H9 (cell line): ENCODE measurements at regions not wholly inside any gene's neighbourhood (a gene's known extent, or its start where the extent isn't known, plus 50 kb on each side); places are given as distances from the start of the nearest gene placed in this dataset.
A peak's percentile ranks its signal among the peaks of the same experiment; 100 is the strongest.

ENCODE experiments used
- DNase-seq: peaks from one replicate; pipeline ENCODE4 v3.0.0-alpha.2; 2017
- H2AFZ ChIP-seq: one replicate; pipeline ENCODE4 v1.6.1; 2013; ENCODE audit warnings: mild to moderate bottlenecking, low read length, control low read depth, moderate library complexity
- H2AK5ac ChIP-seq: 2 replicates; pipeline ENCODE4 v1.6.1; 2013; ENCODE audit warnings: low read length, control low read depth, mixed read lengths; ENCODE audit not compliant: insufficient read length
- H2BK120ac ChIP-seq: one replicate; pipeline ENCODE4 v1.6.1; 2013; ENCODE audit warnings: low read depth, mild to moderate bottlenecking, low read length, control low read depth, inconsistent platforms; ENCODE audit not compliant: poor library complexity, severe bottlenecking
- H2BK12ac ChIP-seq: 2 replicates; pipeline ENCODE4 v1.6.1; 2013; ENCODE audit warnings: low read length, control low read depth, mixed read lengths, low read depth; ENCODE audit not compliant: insufficient read length
- H2BK15ac ChIP-seq: 2 replicates; pipeline ENCODE4 v1.6.1; 2013; ENCODE audit warnings: low read depth, low read length, control low read depth
- H2BK20ac ChIP-seq: one replicate; pipeline ENCODE4 v1.6.1; 2013; ENCODE audit warnings: low read depth, mild to moderate bottlenecking, low read length, control low read depth, inconsistent platforms; ENCODE audit not compliant: poor library complexity, severe bottlenecking
- H2BK5ac ChIP-seq: 2 replicates; pipeline ENCODE4 v1.6.1; 2013; ENCODE audit warnings: low read length, control low read depth, mixed read lengths; ENCODE audit not compliant: insufficient read length
- H3K14ac ChIP-seq: 2 replicates; pipeline ENCODE4 v1.6.1; 2013; ENCODE audit warnings: low read length, control low read depth; ENCODE audit not compliant: insufficient read depth
- H3K18ac ChIP-seq: 2 replicates; pipeline ENCODE4 v1.6.1; 2013; ENCODE audit warnings: low read depth, mild to moderate bottlenecking, mixed read lengths, low read length, control low read depth; ENCODE audit not compliant: insufficient read length
- H3K23ac ChIP-seq: 2 replicates; pipeline ENCODE4 v1.6.1; 2013; ENCODE audit warnings: low read length, control low read depth, mixed read lengths, low read depth; ENCODE audit not compliant: insufficient read length
- H3K23me2 ChIP-seq: 2 replicates; pipeline ENCODE4 v1.6.1; 2013; ENCODE audit warnings: low read depth, mild to moderate bottlenecking, mixed read lengths, low read length, control low read depth; ENCODE audit not compliant: insufficient read length, poor library complexity, severe bottlenecking
- H3K27ac ChIP-seq: 2 replicates; pipeline ENCODE4 v1.5.1; 2013; ENCODE audit warnings: low read length, control low read depth, mixed read lengths, low read depth; ENCODE audit not compliant: insufficient read length
- H3K27me3 ChIP-seq: 2 replicates; pipeline ENCODE4 v1.6.1; 2013; ENCODE audit warnings: low read length, control low read depth, inconsistent platforms; ENCODE audit not compliant: insufficient read depth
- H3K4ac ChIP-seq: 2 replicates; pipeline ENCODE4 v1.6.1; 2013; ENCODE audit warnings: low read depth, mild to moderate bottlenecking, control low read depth, inconsistent platforms, low read length, moderate library complexity
- H3K4me1 ChIP-seq: 2 replicates; pipeline ENCODE4 v1.6.1; 2013; ENCODE audit warnings: low read length, control low read depth, inconsistent platforms; ENCODE audit not compliant: insufficient read depth
- H3K4me2 ChIP-seq: 2 replicates; pipeline ENCODE4 v1.6.1; 2013; ENCODE audit warnings: low read length, control low read depth, mixed read lengths; ENCODE audit not compliant: insufficient read length, insufficient read depth
- H3K56ac ChIP-seq: 2 replicates; pipeline ENCODE4 v1.6.1; 2013; ENCODE audit warnings: low read depth, mild to moderate bottlenecking, mixed read lengths, low read length, control low read depth; ENCODE audit not compliant: insufficient read length
- H3K79me1 ChIP-seq: 2 replicates; pipeline ENCODE4 v1.6.1; 2013; ENCODE audit warnings: low read depth, mild to moderate bottlenecking, moderate library complexity, low read length, control low read depth, inconsistent platforms; ENCODE audit not compliant: insufficient read depth, poor library complexity, severe bottlenecking
- H3K79me2 ChIP-seq: 2 replicates; pipeline ENCODE4 v1.6.1; 2013; ENCODE audit warnings: low read length, control low read depth, inconsistent platforms; ENCODE audit not compliant: insufficient read depth
- H3K9ac ChIP-seq: 2 replicates; pipeline ENCODE4 v1.6.1; 2013; ENCODE audit warnings: low read length, control low read depth, mixed read lengths; ENCODE audit not compliant: insufficient read length; ENCODE audit errors: extremely low read depth
- H3K9me3 ChIP-seq: one replicate; pipeline ENCODE4 v1.6.1; 2013; ENCODE audit warnings: low read depth, low read length, inconsistent platforms; ENCODE audit not compliant: control insufficient read depth
- H3T11ph ChIP-seq: one replicate; pipeline ENCODE4 v1.6.1; 2013; ENCODE audit warnings: mild to moderate bottlenecking, low read length, control low read depth, inconsistent platforms
- H4K20me1 ChIP-seq: one replicate; pipeline ENCODE4 v1.6.1; 2013; ENCODE audit not compliant: control insufficient read depth, insufficient read length, insufficient read depth
- H4K5ac ChIP-seq: 2 replicates; pipeline ENCODE4 v1.6.1; 2013; ENCODE audit warnings: low read depth, mild to moderate bottlenecking, mixed read lengths, low read length, control low read depth; ENCODE audit not compliant: insufficient read length
- H4K8ac ChIP-seq: replicated peaks from 2 replicates; pipeline ENCODE4 v1.6.1; 2013; ENCODE audit warnings: low read length, control low read depth, mixed read lengths, low read depth; ENCODE audit not compliant: insufficient read length
- H4K91ac ChIP-seq: 2 replicates; pipeline ENCODE4 v1.6.1; 2013; ENCODE audit warnings: low read depth, mild to moderate bottlenecking, moderate library complexity, mixed read lengths, low read length, control low read depth; ENCODE audit not compliant: insufficient read length
- H3K27ac Mint-ChIP-seq, 3 experiments: 2 replicates in 2 of 3; 3 replicates in 1 of 3; pipeline ENCODE4 v1.8.0; 2020 to 2021; ENCODE audit warnings: mixed read lengths in 3 of 3, mild to moderate bottlenecking in 1 of 3, moderate library complexity in 1 of 3
- H3K27me3 Mint-ChIP-seq: 2 replicates; pipeline ENCODE4 v1.8.0; 2021; ENCODE audit warnings: low read depth, mild to moderate bottlenecking, moderate library complexity, mixed read lengths
- H3K36me3 Mint-ChIP-seq, 3 experiments: 2 replicates in 2 of 3; 3 replicates in 1 of 3; pipeline ENCODE4 v1.8.0; 2020 to 2021; ENCODE audit warnings: low read depth in 3 of 3, mixed read lengths in 3 of 3; ENCODE audit not compliant: insufficient read depth in 1 of 3
- H3K4me1 Mint-ChIP-seq, 2 experiments: 2 replicates each; pipeline ENCODE4 v1.8.0; 2020; ENCODE audit warnings: mixed read lengths in 2 of 2
- H3K4me3 Mint-ChIP-seq, 2 experiments: 2 replicates in 1 of 2; 3 replicates in 1 of 2; pipeline ENCODE4 v1.8.0; 2020 to 2021; ENCODE audit warnings: mild to moderate bottlenecking in 2 of 2, mixed read lengths in 2 of 2, moderate library complexity in 1 of 2
- H3K9me3 Mint-ChIP-seq, 2 experiments: 2 replicates in 1 of 2; 3 replicates in 1 of 2; pipeline ENCODE4 v1.8.0; 2020; ENCODE audit warnings: mild to moderate bottlenecking in 2 of 2, mixed read lengths in 2 of 2, moderate library complexity in 1 of 2
- WGBS: extraction: QIAGEN DNeasy Blood & Tissue Kit; methylation state at CpG from one replicate; pipeline ENCODE4 v1.1.7; 2013; ENCODE audit warnings: missing lambda C conversion rate, low lambda C conversion rate, mixed read lengths; ENCODE audit not compliant: insufficient read length; ENCODE audit errors: extremely low coverage; 5-methylcytosine and 5-hydroxymethylcytosine counted together
- TF ChIP-seq, protein P1 (sequence below): fragments of 200-600 bp; sonication (generic); conservative IDR thresholded peaks from 3 replicates; pipeline ENCODE4 v1.8.0; 2021; ENCODE audit warnings: antibody characterized with exemption, mild to moderate bottlenecking

DNA sequence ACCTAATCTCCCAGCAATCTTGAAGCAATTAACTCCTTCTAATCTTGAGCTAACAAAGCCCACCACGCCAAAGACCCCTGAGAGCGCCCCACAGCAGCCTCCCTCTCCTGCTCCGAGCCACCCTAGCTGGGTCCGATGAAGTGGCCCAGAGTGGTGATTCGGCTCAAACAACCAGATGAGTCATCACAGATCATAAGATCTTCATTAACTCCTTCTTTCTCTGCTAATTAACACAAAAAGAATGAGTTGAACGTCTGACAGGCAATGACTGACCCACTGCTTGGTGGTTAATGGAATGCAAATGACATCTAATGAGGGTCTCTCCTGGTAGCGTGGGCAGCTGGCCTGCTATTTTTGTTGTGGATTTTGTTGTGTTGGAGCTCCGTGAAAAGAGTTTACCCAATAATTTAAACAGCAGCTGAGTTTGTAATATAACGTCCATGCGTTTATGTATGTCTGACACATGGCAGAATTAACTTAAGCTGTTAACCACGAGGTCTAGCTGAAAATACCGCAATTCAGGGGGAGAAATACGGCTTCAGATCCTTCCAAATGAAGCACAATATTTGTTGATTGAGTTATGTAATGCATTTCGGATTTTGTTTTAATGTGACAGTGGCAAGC is 161.4 kb downstream of the RAB11FIP2 start:
- Histone ChIP-seq H3K23ac (no peak overlapping the region), H3K9ac (no peak overlapping the region), H2BK12ac (no peak overlapping the region), H3K4ac (no peak overlapping the region), H3K4me2 (no peak overlapping the region), H4K91ac (no peak overlapping the region), H2BK15ac (no peak overlapping the region), H3K23me2 (no peaks in the 10 kb centered on the region), H3K79me1 (no peaks in the 10 kb centered on the region), H4K5ac (no peak overlapping the region), H4K8ac (no peak overlapping the region), H2AK5ac (no peak overlapping the region), H3K18ac (no peak overlapping the region), H2BK5ac (no peak overlapping the region), H3K27me3 (no peaks in the 10 kb centered on the region), H3K9me3 (no peaks in the 10 kb centered on the region), H3K79me2 (no peaks in the 10 kb centered on the region), H4K20me1 (no peaks in the 10 kb centered on the region), H2BK20ac (no peak overlapping the region), H3K27ac (no peak overlapping the region), H3K56ac (no peak overlapping the region), H2BK120ac (no peak overlapping the region), H3T11ph (no peak overlapping the region), H2AFZ (no peak overlapping the region), H3K14ac (no peak overlapping the region), H3K4me1 (no peaks in the 10 kb centered on the region; the same call in 1 of the 2 replicates)
- H3K4me3 Mint-ChIP-seq, result no peak overlapping the region
- H3K9me3 Mint-ChIP-seq, result peaks cover 2 to 3% of the 10 kb centered on the region in 2 experiments; a peak in 1 of 5 replicates
- WGBS, result no CpG with 5 or more reads among the region's 14 CpGs
- H3K27me3 Mint-ChIP-seq, result no peaks in the 10 kb centered on the region; the same call in 1 of the 2 replicates
- peaks cover 20 to 24% of the 10 kb centered on the region in 2 experiments for H3K4me1 Mint-ChIP-seq
- peak overlapping the region in 1 of 3 experiments; percentile 68; a peak in 2 of 7 replicates for H3K27ac Mint-ChIP-seq
- TF ChIP-seq, protein P1, sequence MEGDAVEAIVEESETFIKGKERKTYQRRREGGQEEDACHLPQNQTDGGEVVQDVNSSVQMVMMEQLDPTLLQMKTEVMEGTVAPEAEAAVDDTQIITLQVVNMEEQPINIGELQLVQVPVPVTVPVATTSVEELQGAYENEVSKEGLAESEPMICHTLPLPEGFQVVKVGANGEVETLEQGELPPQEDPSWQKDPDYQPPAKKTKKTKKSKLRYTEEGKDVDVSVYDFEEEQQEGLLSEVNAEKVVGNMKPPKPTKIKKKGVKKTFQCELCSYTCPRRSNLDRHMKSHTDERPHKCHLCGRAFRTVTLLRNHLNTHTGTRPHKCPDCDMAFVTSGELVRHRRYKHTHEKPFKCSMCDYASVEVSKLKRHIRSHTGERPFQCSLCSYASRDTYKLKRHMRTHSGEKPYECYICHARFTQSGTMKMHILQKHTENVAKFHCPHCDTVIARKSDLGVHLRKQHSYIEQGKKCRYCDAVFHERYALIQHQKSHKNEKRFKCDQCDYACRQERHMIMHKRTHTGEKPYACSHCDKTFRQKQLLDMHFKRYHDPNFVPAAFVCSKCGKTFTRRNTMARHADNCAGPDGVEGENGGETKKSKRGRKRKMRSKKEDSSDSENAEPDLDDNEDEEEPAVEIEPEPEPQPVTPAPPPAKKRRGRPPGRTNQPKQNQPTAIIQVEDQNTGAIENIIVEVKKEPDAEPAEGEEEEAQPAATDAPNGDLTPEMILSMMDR, result no peak
- H3K36me3 Mint-ChIP-seq, result peaks cover 0 to 4% (median 1%) of the 10 kb centered on the region in 3 experiments; a peak in 3 of 7 replicates
- no peak for DNase-seq
